SHP77 (cell line): ENCODE measurements at regions not wholly inside any gene's neighbourhood (a gene's known extent, or its start where the extent isn't known, plus 50 kb on each side); places are given as distances from the start of the nearest gene placed in this dataset.

Experiments
- DNase-seq, 2 experiments: peaks; one replicate each; lab custom pipeline; 2025; lab: John Stamatoyannopoulos, UW

GRCh38 chr4:31059753-31060522, 339.8 kb downstream of the PCDH7 start:
- no peak for DNase-seq

GRCh38 chr4:31065086-31065485, 344.9 kb downstream of the PCDH7 start:
- DNase-seq: no peak

- no peak for DNase-seq
Measured at GRCh38 chr4:31068257-31069075, 348.3 kb downstream of the PCDH7 start.

- DNase-seq: no peak
Measured at GRCh38 chr4:31069151-31069550, 349.0 kb downstream of the PCDH7 start.

DNA sequence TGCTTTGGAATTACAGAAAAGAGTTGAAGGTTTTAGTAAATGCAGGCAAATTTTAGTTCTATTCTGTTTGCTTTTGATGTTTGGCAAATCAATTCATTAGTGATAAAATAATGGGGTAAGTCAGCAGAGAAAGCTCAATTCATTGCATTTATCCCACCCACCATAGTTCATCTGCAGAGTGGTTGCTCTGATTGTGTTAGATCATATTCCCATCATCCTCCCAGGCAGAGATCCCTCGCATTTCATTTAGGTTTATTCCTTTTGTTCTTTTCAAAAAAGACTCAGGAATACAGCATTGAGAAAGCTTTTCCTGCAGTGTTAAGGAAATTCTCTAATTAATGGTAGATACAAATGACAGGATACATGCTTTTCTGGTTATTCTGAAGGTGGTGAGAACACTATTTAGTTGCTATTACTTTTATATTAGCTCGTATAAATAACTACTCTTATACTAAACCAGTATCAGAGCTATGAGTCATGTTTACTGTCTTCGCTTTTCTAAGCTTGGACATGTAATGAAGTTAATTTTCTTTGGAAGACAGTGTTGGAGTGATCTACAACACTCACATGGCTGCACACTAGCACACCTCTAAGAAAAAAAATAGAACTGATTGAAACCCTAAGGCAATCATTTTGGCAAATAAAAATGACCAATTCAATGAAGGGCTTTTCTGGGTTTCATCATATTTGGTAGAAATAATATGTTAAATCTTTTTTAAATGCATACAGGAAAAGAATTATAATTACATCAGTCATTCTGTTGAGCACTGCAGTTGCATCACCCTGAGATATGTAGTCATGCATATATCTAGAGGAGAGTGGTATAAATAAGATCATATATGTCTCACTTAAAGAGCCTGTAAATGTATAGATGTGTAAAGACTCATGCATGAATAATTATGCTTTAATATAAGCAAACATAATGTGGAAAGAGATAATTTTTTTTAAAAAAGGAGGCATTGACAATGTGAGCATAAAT, 351.6 kb downstream of the PCDH7 start:
- no peak for DNase-seq

DNA sequence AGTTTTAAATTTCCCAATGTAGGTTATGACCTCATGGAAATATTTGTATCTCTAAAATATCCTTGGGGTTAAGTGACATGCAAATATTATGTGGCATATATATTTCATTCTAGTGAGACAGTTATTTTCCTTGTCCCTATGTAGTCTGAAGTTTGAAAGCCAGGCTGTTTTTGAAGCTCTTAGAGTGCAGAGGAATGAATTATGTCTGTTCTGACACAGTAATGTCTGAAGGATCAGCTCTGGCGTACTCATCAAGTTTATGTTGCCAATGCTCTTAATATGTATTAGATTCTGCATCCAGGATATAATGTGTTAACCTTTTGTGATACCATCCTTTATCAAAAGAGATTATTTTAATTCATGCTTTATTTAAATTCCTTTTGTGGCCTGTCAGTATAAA, 355.8 kb downstream of the PCDH7 start:
- no peak for DNase-seq

DNA sequence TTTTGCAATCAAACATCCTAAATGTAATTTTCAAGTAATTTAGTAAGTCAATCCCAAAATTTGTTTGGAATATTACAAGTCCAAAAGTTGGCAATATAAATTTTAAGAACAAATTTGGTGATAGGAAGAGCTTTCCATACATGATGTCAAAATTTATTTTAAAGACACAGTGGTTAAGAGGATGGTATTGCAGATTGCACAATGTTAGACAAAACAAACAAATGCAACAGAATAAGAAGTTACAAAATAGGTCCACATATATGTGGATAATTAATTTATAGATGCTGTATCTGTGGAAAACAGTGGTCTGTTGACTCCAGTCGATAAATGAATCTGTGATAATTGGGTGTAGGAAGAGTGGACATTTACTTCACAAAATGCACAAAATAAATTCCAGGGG, 358.5 kb downstream of the PCDH7 start:
- DNase-seq: no peak

GRCh38 chr4:31080887-31081286, 360.7 kb downstream of the PCDH7 start:
- no peak for DNase-seq

DNA sequence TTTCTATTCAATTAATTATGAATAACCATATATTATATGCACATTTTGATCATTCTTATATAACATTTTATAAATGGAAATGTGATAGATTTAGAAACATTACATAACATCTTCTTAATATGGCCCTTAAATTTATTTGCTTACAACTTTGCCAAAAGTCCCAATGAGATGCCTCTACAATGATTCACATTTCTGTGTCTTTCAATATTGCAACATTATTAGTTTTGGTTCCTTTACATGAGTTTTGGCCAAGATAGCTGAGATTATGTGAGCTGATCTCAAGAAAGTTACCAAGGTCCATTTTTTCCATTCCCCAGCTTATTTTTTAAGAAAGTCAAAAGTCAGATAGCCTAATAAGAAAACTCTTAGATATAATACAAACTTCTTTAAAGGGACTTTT, 361.2 kb downstream of the PCDH7 start:
- no peak for DNase-seq

DNA sequence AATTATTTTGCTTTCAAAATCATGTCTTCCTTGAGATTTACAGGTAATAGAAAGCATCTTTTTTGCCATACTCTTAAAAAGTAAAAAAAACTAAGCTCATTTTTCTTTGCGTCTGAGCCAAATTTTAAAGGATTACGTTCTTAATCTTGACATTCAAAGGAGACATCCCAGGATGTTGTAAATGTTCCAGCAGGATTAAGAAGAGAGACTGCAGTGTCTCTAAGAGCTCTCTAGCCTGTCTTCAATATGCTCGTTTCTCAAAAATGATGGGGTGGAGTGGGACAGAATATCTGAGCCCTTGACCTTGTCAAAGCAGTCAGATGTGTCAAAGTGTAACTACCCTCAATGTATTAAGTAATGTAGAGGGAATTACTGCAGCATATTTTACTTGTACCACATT, 363.3 kb downstream of the PCDH7 start:
- no peak for DNase-seq

DNA sequence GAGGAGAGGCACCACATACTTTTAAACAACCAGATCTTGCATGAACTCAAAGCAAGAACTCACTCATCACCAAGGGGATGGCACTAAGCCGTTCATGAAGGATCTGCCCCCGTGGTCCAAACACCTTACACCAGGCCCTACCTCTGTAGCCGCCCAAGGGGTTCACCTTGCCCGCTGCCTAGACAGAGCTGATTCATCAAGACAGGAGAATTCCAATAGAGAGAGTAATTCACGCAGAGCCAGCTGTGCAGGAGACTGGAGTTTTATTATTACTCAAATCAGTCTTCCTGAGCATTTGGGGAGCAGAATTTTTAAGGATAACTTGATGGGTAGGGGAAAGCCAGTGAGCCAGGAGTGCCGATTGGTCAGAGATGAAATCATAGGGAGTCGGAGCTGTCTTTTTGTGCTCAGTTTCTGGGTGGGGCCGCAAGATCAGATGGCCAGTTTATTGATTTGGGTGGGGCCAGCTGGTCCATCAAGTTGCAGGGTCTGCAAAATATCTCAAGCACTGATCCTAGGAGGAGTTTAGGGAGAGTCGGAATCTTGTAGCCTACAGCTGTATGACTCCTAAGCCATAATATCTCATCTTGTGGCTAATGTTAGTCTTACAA, 364.7 kb downstream of the PCDH7 start:
- no peak for DNase-seq

DNA sequence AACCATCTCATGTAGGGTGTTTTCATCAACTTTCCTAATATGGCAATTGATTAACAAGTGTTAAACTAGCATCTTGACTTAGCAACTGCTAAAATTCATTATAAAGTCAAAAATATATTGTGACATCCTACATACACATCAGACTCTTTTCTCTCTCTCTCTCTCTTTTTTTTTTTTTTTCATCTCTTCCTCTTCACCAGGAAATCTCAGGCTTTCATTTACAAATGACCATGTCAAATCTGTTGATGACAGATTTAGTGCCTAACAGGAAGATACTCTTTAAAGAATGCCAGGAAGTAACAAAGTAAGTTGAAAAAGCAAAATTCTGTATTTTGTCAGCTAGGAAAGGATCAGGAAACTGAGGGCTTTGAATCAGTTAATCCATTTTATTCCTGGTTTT, 365.5 kb downstream of the PCDH7 start:
- no peak for DNase-seq

DNA sequence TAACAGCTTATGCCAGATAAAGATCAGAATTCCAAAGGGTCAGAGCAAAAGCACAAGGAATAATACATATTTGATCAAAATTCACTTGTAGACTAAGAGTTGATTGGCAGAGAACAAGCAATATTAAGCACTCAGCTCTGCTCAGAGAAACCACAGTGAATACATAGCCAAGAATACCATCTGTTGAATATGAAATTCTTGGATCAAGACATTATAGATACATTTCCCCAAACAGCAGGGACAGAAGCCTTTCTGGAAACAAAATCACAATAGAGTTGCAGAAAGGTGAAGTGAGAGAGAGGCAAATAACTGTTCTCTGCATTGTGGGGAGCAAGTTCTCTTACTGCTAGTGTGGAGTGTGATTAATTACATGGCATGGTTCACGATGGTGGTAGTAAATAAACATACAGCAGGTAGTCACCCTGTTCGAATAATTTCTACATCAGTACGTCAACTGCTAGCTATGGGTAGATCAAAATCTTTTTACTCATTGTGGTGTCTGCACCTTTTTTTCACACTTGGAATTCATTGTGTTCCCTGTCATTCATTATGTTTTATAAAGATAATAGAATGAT, 366.7 kb downstream of the PCDH7 start:
- no peak for DNase-seq

- no peak for DNase-seq
Measured at GRCh38 chr4:31088600-31089230, 368.5 kb downstream of the PCDH7 start.

DNA sequence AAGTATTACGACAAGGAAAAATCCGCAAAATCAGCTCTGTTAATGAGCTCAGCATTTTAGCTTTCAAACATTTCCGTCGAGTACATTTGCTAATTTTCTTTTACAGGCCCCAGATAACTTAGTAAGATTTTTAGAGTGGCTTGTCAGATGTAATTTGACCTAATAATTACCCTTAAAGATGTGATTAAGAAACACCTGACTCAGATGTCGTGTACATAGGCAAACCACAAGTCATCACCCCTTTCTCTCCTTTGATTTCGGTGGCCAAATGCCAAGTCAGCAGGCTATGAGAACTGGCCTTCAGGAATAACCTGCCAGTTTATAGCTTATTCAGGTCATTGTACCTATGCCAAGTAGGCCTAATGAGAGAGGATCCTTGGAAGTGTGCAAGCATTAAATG, 369.6 kb downstream of the PCDH7 start:
- peak; percentile 25 to 32 for DNase-seq

DNA sequence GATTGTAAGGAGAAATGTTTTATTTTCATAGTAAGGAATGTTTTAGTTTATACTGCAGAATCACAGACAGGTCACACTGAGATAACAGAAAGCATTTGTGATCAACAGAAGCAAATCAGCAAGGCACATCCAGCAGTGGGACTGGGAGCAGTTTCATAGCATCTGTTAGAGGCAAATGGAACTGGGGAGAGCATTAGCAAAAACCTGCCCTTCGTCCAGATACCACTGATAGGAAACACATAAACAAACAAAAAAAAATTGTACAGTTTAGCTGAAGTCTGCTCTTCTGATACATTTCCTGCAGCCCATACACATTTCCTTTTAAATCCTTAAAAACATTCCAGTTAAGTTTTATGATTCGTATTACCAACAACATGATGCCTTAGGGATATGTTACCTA, 374.3 kb downstream of the PCDH7 start:
- no peak for DNase-seq

DNA sequence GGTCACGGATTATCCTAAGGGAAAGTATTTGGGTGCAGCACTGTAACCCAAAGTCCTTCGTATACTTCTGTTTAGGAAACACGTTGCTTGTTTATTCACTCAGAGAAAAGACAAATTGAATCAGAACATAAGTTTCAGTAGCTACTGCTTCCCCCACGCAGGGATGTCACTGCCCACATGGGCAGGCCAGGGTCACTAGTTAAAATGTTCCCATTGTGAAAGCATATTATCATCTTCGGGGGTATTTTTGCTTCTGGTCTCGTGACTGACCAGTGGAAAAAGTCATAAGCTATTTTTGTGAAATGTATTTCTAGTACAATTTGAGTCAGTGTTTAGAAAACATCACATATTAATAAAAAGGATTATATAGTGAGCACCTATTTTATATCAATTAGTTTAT, 377.8 kb downstream of the PCDH7 start:
- DNase-seq: no peak

GRCh38 chr4:31100536-31100935, 380.4 kb downstream of the PCDH7 start:
- DNase-seq: no peak

DNA sequence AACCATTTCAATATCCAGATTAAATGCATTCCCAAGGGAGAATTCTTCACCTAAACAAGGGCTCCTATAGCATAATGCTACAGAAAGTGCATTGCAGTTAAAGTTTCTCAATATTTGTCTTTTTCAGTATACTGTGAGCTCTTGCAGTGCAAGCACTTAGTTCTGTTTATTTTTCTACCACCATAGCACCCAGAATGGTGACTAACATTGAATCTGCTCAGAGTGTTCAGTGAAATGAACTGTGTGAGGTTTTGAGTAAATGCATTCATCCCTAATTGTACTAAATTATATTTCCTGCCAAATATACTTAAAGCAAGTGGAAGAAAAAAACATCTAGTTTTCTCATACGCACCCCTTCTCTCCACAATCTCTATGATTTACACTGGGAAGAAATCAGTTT, 383.9 kb downstream of the PCDH7 start:
- no peak for DNase-seq

- DNase-seq: no peak
Measured at GRCh38 chr4:31104577-31104976, 384.4 kb downstream of the PCDH7 start.

- no peak for DNase-seq
Measured at GRCh38 chr4:31106419-31106818, 386.2 kb downstream of the PCDH7 start.
